Uterus (tissue), 2 donors: ENCODE measurements at regions not wholly inside any gene's neighbourhood (a gene's known extent, or its start where the extent isn't known, plus 50 kb on each side); places are given as distances from the start of the nearest gene placed in this dataset.

ENCODE experiments used
- CTCF ChIP-seq, 4 experiments: fragments of 200-600 bp in 2 of 4; fragments of 450-650 bp in 2 of 4; sonication (generic) in 2 of 4; IDR thresholded peaks; one replicate each; pipeline ENCODE4 v1.5.1; 2016 to 2019; ENCODE audit warnings: antibody characterized with exemption in 4 of 4, mild to moderate bottlenecking in 2 of 4, moderate library complexity in 1 of 4
- POLR2A ChIP-seq, 2 donors: fragments of 450-650 bp; IDR thresholded peaks; one replicate each; pipeline ENCODE4 v1.6.1; 2016; ENCODE audit warnings: antibody characterized with exemption in 2 of 2, mild to moderate bottlenecking in 1 of 2, moderate library complexity in 1 of 2

- TF ChIP-seq CTCF (IDR thresholded peaks at IDR 0.05), result no peak
- no peak for TF ChIP-seq POLR2A (IDR thresholded peaks at IDR 0.05)
Observed at GRCh38 chr22:47279337-47279736, 516.9 kb downstream of the TBC1D22A start.
